Right lung (tissue), 2 donors: ENCODE measurements at regions not wholly inside any gene's neighbourhood (a gene's known extent, or its start where the extent isn't known, plus 50 kb on each side); places are given as distances from the start of the nearest gene placed in this dataset.
A peak's percentile ranks its signal among the peaks of the same experiment; 100 is the strongest.

Experiments used
- DNase-seq, 2 donors: peaks; one replicate each; pipeline ENCODE4 v3.0.0-alpha.2; 2013

DNA sequence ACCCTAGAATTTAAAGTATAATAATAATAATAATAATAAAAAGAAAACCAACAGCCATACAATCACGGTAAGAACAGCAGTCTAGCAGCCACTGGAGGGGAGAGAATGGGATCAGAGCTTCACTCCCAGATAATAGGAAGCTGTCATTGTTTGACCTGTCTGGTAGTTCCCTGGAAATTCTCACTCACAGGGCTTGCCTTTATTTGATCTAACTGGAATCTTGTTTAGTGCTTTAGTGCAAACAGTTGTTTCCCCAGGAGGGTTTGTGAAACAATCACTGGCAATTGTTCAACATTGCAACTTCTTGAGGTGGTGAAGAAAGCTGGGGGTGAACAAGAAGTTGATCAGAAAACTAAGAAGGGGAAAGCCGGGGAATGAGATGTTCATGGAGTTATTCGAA is 68.7 kb upstream of the PTCSC3 start:
- DNase-seq = no peak

DNA sequence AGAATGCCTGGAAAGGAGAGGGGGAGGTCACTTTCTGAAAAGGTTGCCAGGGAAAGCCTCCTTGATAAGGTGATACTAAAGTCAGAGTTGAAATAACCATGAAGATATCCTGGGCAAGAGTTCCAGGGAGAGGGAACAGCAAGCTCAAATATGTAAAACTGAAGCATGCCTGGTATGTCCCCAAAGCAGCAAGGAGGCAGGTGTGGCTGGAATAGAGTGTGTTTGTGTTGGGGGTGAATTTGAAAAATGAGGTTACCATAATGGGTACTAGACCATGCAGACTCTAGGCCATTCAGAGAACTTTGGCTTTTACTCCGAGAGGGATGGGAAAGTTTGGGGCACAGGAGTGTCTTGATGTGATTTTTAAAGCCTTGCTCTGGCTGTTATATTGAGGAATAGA is 66.7 kb upstream of the PTCSC3 start:
- no peak for DNase-seq

DNA sequence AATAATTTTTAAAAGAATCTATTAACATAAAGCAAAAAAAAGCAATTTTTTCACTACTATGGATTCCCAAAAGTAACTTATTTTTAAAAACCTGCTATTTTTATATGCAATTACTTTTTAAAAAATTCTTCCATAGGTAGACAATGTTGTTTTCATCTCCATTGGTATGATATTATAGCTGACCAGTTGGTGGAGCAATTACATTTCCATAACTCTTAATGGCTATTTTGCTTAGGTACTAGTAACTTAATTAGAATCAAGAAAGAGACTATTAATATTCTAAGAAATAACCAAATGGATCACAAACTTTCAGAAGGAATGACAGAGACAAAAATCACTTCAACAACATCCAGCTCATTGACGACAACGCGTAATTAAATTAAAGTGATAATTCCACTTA is 64.7 kb upstream of the PTCSC3 start:
- DNase-seq = no peak

DNA sequence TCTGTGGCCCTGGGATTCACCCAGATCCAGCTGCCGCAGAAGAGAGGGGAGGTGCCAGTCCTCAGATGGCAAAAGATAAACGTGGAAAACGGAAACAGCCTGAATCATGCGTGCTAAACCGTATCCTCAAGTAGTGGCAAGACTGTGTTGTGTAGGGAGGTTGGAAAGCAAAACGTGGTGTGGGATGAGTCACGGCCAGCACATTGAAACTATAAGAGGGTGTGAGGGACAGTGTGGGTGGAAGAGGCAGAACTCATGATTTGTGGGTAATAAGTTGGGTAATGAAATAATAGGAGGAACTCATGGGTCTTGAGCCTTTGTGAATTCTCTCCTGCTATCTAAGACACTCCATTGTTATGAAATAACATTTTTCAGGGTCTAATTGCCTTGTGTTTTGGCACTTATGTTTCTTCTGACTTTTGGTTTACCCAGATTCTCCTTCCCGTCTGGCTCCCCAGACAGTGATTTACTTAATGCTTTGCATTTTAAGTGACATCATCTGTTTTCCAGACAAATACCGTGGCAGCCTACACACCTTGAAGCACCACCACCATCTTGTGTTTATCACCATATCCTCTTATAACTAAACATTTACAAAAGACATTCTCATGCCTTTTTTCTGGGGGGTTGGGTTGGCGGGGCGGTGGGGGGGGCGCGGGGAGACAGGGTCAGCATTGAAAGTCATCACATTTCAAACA is 62.3 kb upstream of the PTCSC3 start:
- DNase-seq = no peak

DNA sequence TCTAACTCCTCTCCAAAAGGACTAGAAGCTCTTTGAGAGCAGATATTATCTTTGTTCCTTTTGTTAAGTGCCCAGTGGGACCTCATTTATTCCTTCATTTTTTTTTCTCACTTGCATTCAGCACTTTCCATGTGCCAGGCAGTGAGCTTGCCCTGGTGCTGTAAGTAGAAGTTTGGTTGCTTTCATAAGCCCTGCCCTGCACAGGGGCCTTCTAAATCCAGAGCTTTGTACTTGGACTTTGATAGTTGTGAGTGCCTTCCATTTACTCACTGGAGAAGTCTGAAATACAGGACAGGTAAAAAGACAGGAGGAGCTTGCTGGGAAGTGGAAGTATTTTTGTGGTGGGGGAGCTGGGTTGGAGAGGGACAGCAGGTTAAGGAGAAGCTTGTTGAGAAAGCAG is 56.7 kb upstream of the PTCSC3 start:
- no peak for DNase-seq

DNA sequence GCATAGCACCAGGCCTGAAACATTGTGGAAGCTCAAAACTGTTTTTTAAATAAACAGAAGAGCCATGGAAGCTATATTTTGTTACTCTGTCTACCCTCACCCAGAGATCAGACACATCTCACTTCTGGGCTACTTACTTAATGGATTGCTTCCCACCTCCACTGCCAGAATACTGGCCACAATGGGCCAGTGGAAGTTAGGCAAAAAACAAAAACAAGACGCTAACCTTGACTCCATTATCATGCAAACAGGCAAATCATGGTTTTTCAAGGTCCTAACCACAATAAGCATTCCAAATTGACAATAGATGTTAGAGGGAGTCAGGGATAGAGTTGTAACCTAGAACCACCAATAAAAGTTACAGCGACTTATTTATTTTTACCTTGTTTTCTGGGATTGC is 52.7 kb upstream of the PTCSC3 start:
- DNase-seq = no peak

DNA sequence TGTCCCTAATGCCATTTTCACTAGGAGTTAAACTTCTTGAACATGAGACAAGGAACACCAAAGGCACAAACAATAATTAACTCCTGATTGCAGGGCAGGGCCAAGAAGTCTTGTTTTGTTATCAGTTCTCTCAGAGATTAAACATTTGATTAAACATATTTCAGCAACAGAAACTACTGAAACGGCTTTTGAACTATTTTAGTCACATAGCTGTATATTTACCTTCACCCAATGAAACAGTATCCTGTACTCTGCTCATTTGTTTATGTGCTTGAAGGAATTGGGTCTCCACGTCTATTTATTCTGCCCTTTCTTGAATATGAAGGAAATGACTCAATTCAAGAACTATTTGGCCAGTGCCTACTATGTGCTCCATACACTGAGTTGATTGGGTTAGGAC is 51.3 kb upstream of the PTCSC3 start:
- peak; percentile 38 to 44 for DNase-seq

DNA sequence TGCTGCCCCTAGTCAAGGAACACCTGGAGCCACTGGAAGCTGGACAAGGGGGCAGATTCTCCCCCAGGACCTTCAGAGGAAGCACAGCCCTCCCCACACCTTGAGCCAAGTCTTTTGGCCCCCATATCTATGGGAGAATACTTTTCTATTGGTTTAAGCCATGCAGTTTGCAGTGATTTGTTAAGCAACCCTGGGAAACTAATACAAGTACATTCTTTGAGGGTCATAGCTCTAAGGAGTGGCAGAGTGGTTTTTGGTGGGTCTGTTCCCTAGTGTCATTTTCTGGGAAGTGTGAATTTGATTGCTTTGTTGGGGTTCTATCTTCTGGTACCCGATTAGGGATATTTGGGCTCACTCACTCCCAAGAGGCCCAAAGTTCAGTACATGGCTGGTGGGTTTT is 50.8 kb upstream of the PTCSC3 start:
- no peak for DNase-seq
